Lower leg skin (tissue), 4 donors: ENCODE measurements at regions not wholly inside any gene's neighbourhood (a gene's known extent, or its start where the extent isn't known, plus 50 kb on each side); places are given as distances from the start of the nearest gene placed in this dataset.

Experiments
- DNase-seq, 2 donors: peaks; one replicate each; pipeline ENCODE4 v3.0.0-alpha.2; 2019; ENCODE audit warnings: low spot score in 2 of 2
- H3K4me3 ChIP-seq: fragments of 200-600 bp; sonication (generic); 2 replicates; pipeline ENCODE4 v1.5.1; 2017; ENCODE audit warnings: mild to moderate bottlenecking, low read depth; ENCODE audit not compliant: poor library complexity, severe bottlenecking
- CTCF ChIP-seq, 3 donors: fragments of 450-650 bp; IDR thresholded peaks; one replicate each; pipeline ENCODE4 v1.5.1; 2016; ENCODE audit warnings: antibody characterized with exemption in 3 of 3, mild to moderate bottlenecking in 3 of 3, moderate library complexity in 2 of 3
- POLR2A ChIP-seq, 2 donors: fragments of 450-650 bp; IDR thresholded peaks; one replicate each; pipeline ENCODE4 v1.6.1; 2016 to 2017; ENCODE audit warnings: antibody characterized with exemption in 2 of 2, mild to moderate bottlenecking in 1 of 2, moderate library complexity in 1 of 2
- WGBS, 2 donors: methylation state at CpG; one replicate each; pipeline ENCODE4 v1.1.5; 2018; 5-methylcytosine and 5-hydroxymethylcytosine counted together
- intact Hi-C: fragments of 100-400 bp; cut with DNase I; formaldehyde crosslinking; loops from one replicate; pipeline ENCODE4 v1.15.0; 2023; ENCODE audit warnings: low total_unique reads

- TF ChIP-seq POLR2A (IDR thresholded peaks at IDR 0.05), result no peak
- TF ChIP-seq CTCF (IDR thresholded peaks at IDR 0.05), result no peak
- intact Hi-C loops, result no loop called here
- H3K4me3 ChIP-seq, result no peak overlapping the region
- WGBS, 2 donors, result 87 to 93% methylated on average over 34 to 53 of the region's 60 CpGs
- DNase-seq, result no peak
Observed at GRCh38 chr14:44798386-44799242, 163.1 kb downstream of the KLHL28 start.

DNA sequence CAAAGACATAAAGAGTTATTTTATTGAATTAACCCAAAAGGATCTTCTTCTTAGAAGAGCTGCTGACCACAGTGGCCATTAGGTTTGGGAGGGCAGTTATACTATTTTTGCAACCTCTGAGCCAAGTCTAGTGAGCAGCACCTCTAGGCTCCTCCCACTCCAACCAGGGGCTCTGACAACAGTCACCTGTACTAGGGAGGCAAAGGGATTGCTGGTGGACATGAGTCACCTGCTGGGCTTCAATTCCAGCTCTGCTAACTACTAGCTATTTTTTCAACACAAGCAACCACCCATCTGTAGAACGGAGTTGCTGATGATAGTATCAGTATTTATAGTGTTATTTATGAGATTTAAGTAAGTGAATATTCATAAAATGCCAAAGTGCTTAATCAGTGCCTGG, 166.0 kb downstream of the KLHL28 start:
- TF ChIP-seq CTCF (IDR thresholded peaks at IDR 0.05) (no peak), POLR2A (IDR thresholded peaks at IDR 0.05) (no peak)
- WGBS, 2 donors, result 39 to 52% methylated on average over 1 of the region's 1 CpG
- no peak for DNase-seq
- H3K4me3 ChIP-seq, result no peak overlapping the region
- intact Hi-C loops, result no loop called here

DNA sequence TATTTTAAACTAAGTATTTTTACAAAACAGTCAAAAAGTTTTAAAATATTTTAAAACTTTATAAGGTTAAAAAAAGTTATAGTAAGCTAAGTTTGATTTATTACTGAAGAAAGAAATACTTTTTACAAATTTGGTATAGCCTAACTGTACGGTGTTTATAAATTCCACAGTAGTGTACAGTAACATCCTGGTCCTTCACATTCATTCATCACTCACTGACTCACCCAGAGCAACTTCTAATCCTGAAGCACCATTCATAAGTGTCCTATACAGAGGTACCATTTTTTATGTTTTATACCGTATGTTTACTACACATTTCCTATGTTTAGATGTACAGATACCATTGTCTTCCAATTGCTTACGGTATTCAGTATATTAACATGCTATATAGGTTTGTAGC, 170.0 kb downstream of the KLHL28 start:
- H3K4me3 ChIP-seq, result no peak overlapping the region
- DNase-seq, result no peak
- intact Hi-C loops, result no loop called here
- 82 to 83% methylated on average over 3 of the region's 3 CpGs for WGBS, 2 donors
- no peak for TF ChIP-seq CTCF (IDR thresholded peaks at IDR 0.05)
- TF ChIP-seq POLR2A (IDR thresholded peaks at IDR 0.05), result no peak

DNA sequence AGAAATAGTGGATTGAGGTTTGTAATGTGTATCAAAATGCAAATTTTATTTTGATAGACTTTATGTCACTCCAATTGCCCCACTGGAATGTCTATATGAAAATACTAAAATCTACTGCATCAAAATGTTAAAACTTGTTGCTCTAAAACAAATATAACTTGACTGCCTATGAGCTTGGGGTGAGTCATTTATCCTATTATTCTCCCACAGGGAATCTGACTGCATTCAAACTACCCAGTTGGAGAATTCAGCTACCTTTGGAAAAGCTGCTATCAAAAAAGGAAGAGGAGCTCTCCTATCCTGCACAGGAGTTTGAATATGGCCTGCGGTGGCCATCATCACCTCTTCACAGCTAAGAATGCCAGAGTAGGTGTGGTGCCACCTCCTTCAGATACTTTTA, 173.1 kb downstream of the KLHL28 start:
- TF ChIP-seq POLR2A (IDR thresholded peaks at IDR 0.05), result no peak
- no peak for TF ChIP-seq CTCF (IDR thresholded peaks at IDR 0.05)
- WGBS, 2 donors, result 89 to 95% methylated on average over 1 of the region's 1 CpG
- no peak for DNase-seq
- H3K4me3 ChIP-seq, result no peak overlapping the region
- intact Hi-C loops, result no loop called here

- WGBS, 2 donors, result 65 to 66% methylated on average over 3 of the region's 3 CpGs
- intact Hi-C loops, result no loop called here
- no peak for DNase-seq
- H3K4me3 ChIP-seq, result no peak overlapping the region
- TF ChIP-seq CTCF (IDR thresholded peaks at IDR 0.05), result no peak
- TF ChIP-seq POLR2A (IDR thresholded peaks at IDR 0.05), result no peak
Observed at GRCh38 chr14:44785096-44785495, 176.7 kb downstream of the KLHL28 start.

GRCh38 chr14:44783901-44784300, 177.8 kb downstream of the KLHL28 start:
- intact Hi-C loops, result no loop called here
- TF ChIP-seq POLR2A (IDR thresholded peaks at IDR 0.05) (no peak), CTCF (IDR thresholded peaks at IDR 0.05) (no peak)
- DNase-seq, result no peak
- H3K4me3 ChIP-seq, result no peak overlapping the region
